NCI-H1417 treated with DMSO at 0.1 percent for 48 hours (cell line): ENCODE measurements at regions not wholly inside any gene's neighbourhood (a gene's known extent, or its start where the extent isn't known, plus 50 kb on each side); places are given as distances from the start of the nearest gene placed in this dataset.

ENCODE experiments used
- DNase-seq: peaks from one replicate; lab custom pipeline; 2025; lab: John Stamatoyannopoulos, UW

- no peak for DNase-seq
Measured at GRCh38 chr11:20311444-20311843, 52.1 kb upstream of the HTATIP2 start.

GRCh38 chr11:20310596-20311394 lies 52.7 kb upstream of the HTATIP2 start:
- no peak for DNase-seq

DNA sequence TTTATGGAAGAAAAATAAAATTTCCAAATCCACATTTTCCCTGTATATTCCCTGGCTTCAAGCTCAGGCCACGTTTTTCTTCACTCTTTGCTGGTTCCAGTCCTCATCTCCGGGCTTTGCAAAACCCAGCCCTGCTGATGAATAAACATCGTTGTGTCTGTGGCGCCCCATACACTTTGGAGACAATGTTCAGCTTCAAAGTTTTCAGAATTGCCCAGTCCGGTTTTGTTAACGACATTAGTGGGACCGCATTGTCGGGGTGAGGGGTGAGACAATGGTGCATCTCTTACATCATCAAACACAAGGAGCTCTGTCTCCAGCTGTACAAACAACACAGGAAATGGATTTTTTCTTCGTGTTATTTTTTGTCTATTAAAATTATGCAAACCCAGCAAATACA lies 53.4 kb upstream of the HTATIP2 start:
- no peak for DNase-seq

GRCh38 chr11:20309231-20310025 lies 54.1 kb upstream of the HTATIP2 start:
- DNase-seq, result no peak

- no peak for DNase-seq
Measured at GRCh38 chr11:20308601-20309000, 54.9 kb upstream of the HTATIP2 start.

- DNase-seq, result no peak
Measured at GRCh38 chr11:20303391-20303965, 60.0 kb upstream of the HTATIP2 start.

DNA sequence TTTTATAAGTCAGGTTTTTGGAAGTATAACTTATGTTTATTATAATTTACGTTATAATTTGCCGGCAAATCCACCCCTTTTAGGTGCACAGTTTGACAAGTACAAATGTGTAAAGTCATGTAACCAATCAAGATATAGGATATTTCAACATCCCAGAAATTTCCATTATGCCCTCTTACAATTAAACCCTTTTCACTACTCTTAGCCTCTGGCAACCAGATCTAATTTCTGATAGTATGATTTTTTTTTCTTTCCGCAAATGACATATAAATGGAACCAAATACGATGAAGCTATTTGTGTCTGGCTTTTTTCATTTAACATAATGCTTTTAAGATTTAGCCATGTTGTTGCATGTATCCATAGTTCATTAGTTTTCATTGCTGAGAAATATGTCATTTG lies 69.5 kb upstream of the HTATIP2 start:
- no peak for DNase-seq

GRCh38 chr11:20293531-20293930 lies 70.0 kb upstream of the HTATIP2 start:
- no peak for DNase-seq

- DNase-seq, result peak; percentile 59
Measured at GRCh38 chr11:20289732-20290131, 73.8 kb upstream of the HTATIP2 start.

GRCh38 chr11:20283475-20283874 lies 80.0 kb upstream of the HTATIP2 start:
- no peak for DNase-seq

- DNase-seq, result no peak
Measured at GRCh38 chr11:20278727-20279126, 84.8 kb upstream of the HTATIP2 start.

GRCh38 chr11:20277014-20277413 lies 86.5 kb upstream of the HTATIP2 start:
- no peak for DNase-seq

- DNase-seq, result no peak
Measured at GRCh38 chr11:20275987-20276965, 87.2 kb upstream of the HTATIP2 start.

DNA sequence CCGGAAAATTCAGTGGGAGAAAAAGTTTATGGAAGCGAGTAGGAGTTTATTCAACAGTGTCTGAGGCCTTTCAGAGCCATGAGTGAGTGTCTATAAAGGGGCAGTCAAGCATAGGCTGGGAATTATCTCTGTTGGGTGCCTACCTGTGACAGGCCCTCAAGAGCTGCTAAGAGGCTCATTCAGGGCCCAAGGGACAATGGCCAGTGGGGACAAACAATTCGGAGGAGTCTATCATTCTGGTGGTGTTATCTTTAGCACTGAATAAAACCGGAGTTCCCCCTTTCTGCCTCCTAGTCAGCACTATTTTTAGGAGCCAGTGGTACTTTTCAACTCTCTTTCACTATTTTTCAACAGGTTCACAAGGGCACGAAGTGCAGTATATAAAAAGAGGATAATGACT lies 89.5 kb upstream of the HTATIP2 start:
- DNase-seq, result peak; percentile 64

- no peak for DNase-seq
Measured at GRCh38 chr11:20261526-20261925, 101.3 kb upstream of the DBX1 start.

- DNase-seq, result no peak
Measured at GRCh38 chr11:20260307-20260706, 100.0 kb upstream of the DBX1 start.

DNA sequence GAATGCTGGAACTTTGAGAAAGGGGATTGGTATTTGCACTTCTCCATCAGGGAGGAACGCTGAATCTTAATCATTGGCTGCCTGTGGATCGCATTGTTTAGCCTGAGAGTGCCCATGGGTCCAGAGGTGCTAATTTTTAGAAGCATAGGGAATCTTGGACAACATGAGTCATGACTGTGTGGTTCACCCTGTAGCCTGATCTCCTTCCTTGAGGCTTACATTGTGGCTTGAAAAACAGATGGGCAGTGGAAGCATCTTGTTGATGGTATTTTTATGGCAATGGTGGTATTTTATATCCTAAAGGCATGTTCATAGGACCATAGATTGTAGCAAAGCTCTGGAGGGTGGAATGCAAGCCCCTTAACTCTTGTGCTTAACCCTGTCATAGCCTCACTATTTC lies 99.2 kb upstream of the DBX1 start:
- no peak for DNase-seq

DNA sequence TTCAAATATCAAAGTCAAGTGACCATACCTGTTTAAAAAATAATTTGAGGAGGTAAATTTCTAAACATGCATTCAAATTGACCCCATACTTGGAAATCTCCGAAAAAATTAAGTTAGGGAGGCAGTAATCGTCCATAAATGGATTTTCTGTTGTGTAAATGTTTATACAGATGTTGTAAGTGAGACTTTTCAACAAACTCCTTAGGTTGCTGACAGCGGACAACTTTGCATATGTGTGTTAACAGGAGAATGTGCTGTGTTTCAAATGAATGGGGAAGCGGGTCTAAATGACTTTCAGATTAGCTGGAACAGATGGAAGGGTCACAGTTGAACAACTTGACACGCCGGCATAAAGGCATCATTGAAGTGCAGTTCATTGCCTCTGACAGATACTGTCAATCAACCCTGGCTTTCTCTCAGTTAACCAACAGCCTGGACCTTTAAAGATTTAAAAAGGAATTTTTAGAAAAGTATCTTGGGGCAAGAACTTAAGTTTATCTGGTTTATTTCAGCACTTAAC lies 98.2 kb upstream of the DBX1 start:
- DNase-seq, result no peak

- no peak for DNase-seq
Measured at GRCh38 chr11:20256925-20257324, 96.7 kb upstream of the DBX1 start.

DNA sequence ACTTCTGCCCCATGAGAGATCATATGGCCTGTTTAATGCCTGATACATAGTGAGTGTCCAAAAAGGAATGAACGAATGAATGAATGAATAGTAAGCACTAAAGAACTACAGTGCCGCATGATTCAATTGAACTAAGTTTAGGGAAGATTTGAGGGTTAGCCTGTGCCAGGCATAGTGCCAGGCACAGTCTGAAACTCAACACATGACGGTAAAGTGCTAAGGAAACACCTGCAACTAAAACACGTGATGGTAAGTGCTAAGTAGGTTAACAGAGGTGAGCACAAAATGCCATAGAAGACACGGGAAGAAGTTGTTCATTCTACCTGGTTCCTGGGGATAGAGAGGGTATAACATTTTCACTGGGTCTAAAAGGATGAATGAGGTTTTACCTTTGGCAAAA lies 93.5 kb upstream of the DBX1 start:
- DNase-seq, result no peak

GRCh38 chr11:20251496-20251895 lies 91.2 kb upstream of the DBX1 start:
- DNase-seq, result no peak
